HEK293 (cell line): ENCODE measurements at regions not wholly inside any gene's neighbourhood (a gene's known extent, or its start where the extent isn't known, plus 50 kb on each side); places are given as distances from the start of the nearest gene placed in this dataset.

Experiments
- CTCF ChIA-PET: fragments of 350-600 bp; formaldehyde crosslinking; extraction: SDS; loops from one replicate; lab custom pipeline; 2021; ENCODE audit warnings: antibody characterized with exemption; lab: Yijun Ruan, JAX
- POLR2A ChIA-PET: fragments of 300-600 bp; formaldehyde crosslinking; extraction: SDS; loops from one replicate; lab custom pipeline; 2020; ENCODE audit warnings: antibody characterized with exemption, inconsistent platforms; lab: Yijun Ruan, JAX
- H3K27ac ChIP-seq: fragments of 200-500 bp; sonication (Bioruptor generic); 2 replicates; pipeline ENCODE4 v1.5.1; 2014; ENCODE audit warnings: low read depth, low read length, control low read depth, inconsistent platforms; ENCODE audit errors: extremely low read depth
- H3K36me3 ChIP-seq, 2 experiments: fragments of 200-500 bp in 1 of 2; sonication (Bioruptor generic) in 1 of 2; 1 replicate in 1 of 2; 2 replicates in 1 of 2; pipeline ENCODE4 v1.5.1; 2014 to 2017; ENCODE audit warnings: inconsistent platforms in 2 of 2, low read length in 2 of 2; ENCODE audit not compliant: control insufficient read depth in 2 of 2, insufficient read depth in 1 of 2
- H3K4me1 ChIP-seq: fragments of 200-500 bp; sonication (Bioruptor generic); 2 replicates; pipeline ENCODE4 v1.5.1; 2014; ENCODE audit warnings: mild to moderate bottlenecking, low read length, inconsistent platforms; ENCODE audit not compliant: control insufficient read depth, insufficient read depth
- H3K4me3 ChIP-seq: 2 replicates; pipeline ENCODE4 v1.5.1; 2011; ENCODE audit warnings: low read depth, mild to moderate bottlenecking, control low read depth, low read length, moderate library complexity
- H3K9me3 ChIP-seq: fragments of 200-500 bp; sonication (Bioruptor generic); 2 replicates; pipeline ENCODE4 v1.5.1; 2014; ENCODE audit warnings: low read depth, low read length, inconsistent platforms; ENCODE audit not compliant: control insufficient read depth, insufficient read depth
- HOXD13 ChIP-seq: sonication (generic); formaldehyde crosslinking; IDR thresholded peaks from 2 replicates; pipeline ENCODE4 v1.8.0; 2022; ENCODE audit warnings: missing genetic modification reagents, borderline replicate concordance
- PRDM10 ChIP-seq: fragments of 450-650 bp; formaldehyde crosslinking; IDR thresholded peaks from 2 replicates; pipeline ENCODE4 v1.5.1; 2016; ENCODE audit warnings: missing biosample characterization, missing genetic modification characterization
- PRDM2 ChIP-seq: fragments of 450-650 bp; formaldehyde crosslinking; IDR thresholded peaks from 2 replicates; pipeline ENCODE4 v1.5.1; 2016; ENCODE audit warnings: missing biosample characterization, missing genetic modification characterization, borderline replicate concordance
- PRDM6 ChIP-seq: fragments of 450-650 bp; formaldehyde crosslinking; IDR thresholded peaks from 2 replicates; pipeline ENCODE4 v1.5.1; 2017; ENCODE audit warnings: missing biosample characterization, missing genetic modification characterization
- YY1 ChIP-seq: fragments of 450-650 bp; formaldehyde crosslinking; IDR thresholded peaks from 2 replicates; pipeline ENCODE4 v1.5.1; 2018; ENCODE audit warnings: missing biosample characterization, missing genetic modification characterization
- ZBTB21 ChIP-seq: fragments of 450-650 bp; formaldehyde crosslinking; IDR thresholded peaks from 2 replicates; pipeline ENCODE4 v1.5.1; 2017; ENCODE audit warnings: missing biosample characterization, missing genetic modification characterization
- ZBTB44 ChIP-seq: fragments of 450-650 bp; IDR thresholded peaks from 2 replicates; pipeline ENCODE4 v1.5.1; 2018; ENCODE audit warnings: missing biosample characterization, mild to moderate bottlenecking, missing genetic modification characterization
- ZBTB49 ChIP-seq: fragments of 450-650 bp; formaldehyde crosslinking; IDR thresholded peaks from 2 replicates; pipeline ENCODE4 v1.5.1; 2016; ENCODE audit warnings: missing biosample characterization, missing genetic modification characterization, low read depth
- ZFHX2 ChIP-seq: fragments of 450-650 bp; formaldehyde crosslinking; conservative IDR thresholded peaks from 2 replicates; pipeline ENCODE4 v1.5.1; 2016; ENCODE audit warnings: missing biosample characterization, missing genetic modification characterization
- ZNF140 ChIP-seq: fragments of 450-650 bp; formaldehyde crosslinking; IDR thresholded peaks from 2 replicates; pipeline ENCODE4 v1.5.1; 2016; ENCODE audit warnings: missing biosample characterization, missing genetic modification characterization
- ZNF184 ChIP-seq: fragments of 450-650 bp; IDR thresholded peaks from 2 replicates; pipeline ENCODE4 v1.5.1; 2018; ENCODE audit warnings: missing biosample characterization, mild to moderate bottlenecking, missing genetic modification characterization
- ZNF239 ChIP-seq: fragments of 450-650 bp; formaldehyde crosslinking; IDR thresholded peaks from 2 replicates; pipeline ENCODE4 v1.5.1; 2016; ENCODE audit warnings: missing biosample characterization, missing genetic modification characterization
- ZNF248 ChIP-seq: fragments of 450-650 bp; formaldehyde crosslinking; IDR thresholded peaks from 2 replicates; pipeline ENCODE4 v1.5.1; 2017; ENCODE audit warnings: missing biosample characterization, missing genetic modification characterization
- ZNF266 ChIP-seq: fragments of 450-650 bp; formaldehyde crosslinking; IDR thresholded peaks from 2 replicates; pipeline ENCODE4 v1.5.1; 2016; ENCODE audit warnings: missing biosample characterization, missing genetic modification characterization, low read depth
- ZNF416 ChIP-seq: fragments of 450-650 bp; formaldehyde crosslinking; IDR thresholded peaks from 2 replicates; pipeline ENCODE4 v1.5.1; 2016; ENCODE audit warnings: missing biosample characterization, missing genetic modification characterization
- ZNF658 ChIP-seq: fragments of 450-650 bp; formaldehyde crosslinking; IDR thresholded peaks from 2 replicates; pipeline ENCODE4; 2016; ENCODE audit warnings: missing biosample characterization, missing genetic modification characterization

- Histone ChIP-seq H3K4me1 (no peaks in the 10 kb centered on the region), H3K36me3 (no peaks in the 10 kb centered on the region), H3K4me3 (no peak overlapping the region), H3K27ac (no peak overlapping the region), H3K9me3 (no peaks in the 10 kb centered on the region)
- no peak for TF ChIP-seq YY1 (tag by site-specific recombination)
- POLR2A ChIA-PET: no interaction called here
- CTCF ChIA-PET: no interaction called here
These were observed 130.9 kb upstream of the AJAP1 start for GRCh38 chr1:4523551-4523950.

GRCh38 chr1:4526747-4527146, 127.7 kb upstream of the AJAP1 start:
- no peaks in the 10 kb centered on the region for H3K9me3 ChIP-seq

More at GRCh38 chr1:4526747-4527146, 127.7 kb upstream of the AJAP1 start:
- ChIA-PET POLR2A (no interaction called here), CTCF (interaction anchor here (0.7 kb wide), 1 partner anchor 1440 kb away, joined by 3 read pairs; no protein-coding TSS in a partner anchor)
- TF ChIP-seq ZNF184 (tag by site-specific recombination): no peak
- no peak for TF ChIP-seq ZFHX2
- TF ChIP-seq ZBTB49 (tag by site-specific recombination): no peak
- TF ChIP-seq PRDM6 (tag by site-specific recombination): no peak
- no peak for TF ChIP-seq PRDM2 (tag by site-specific recombination)
- TF ChIP-seq HOXD13 (CRISPR knock-in tag): no peak
- no peak for TF ChIP-seq PRDM10
- TF ChIP-seq ZNF248 (tag by site-specific recombination): no peak
- TF ChIP-seq ZBTB44: no peak
- no peak for TF ChIP-seq ZNF416
- TF ChIP-seq ZNF266 (tag by site-specific recombination): no peak
- TF ChIP-seq ZNF658 (tag by site-specific recombination): no peak
- TF ChIP-seq ZNF239 (tag by site-specific recombination): no peak
- no peak for TF ChIP-seq ZNF140 (tag by site-specific recombination)
- no peak for TF ChIP-seq ZBTB21 (tag by site-specific recombination)
- Histone ChIP-seq H3K4me3 (no peak overlapping the region), H3K27ac (no peak overlapping the region), H3K36me3 (no peaks in the 10 kb centered on the region), H3K4me1 (no peaks in the 10 kb centered on the region)
